ENCODE measurements at regions not wholly inside any gene's neighbourhood (a gene's known extent, or its start where the extent isn't known, plus 50 kb on each side); places are given as distances from the start of the nearest gene placed in this dataset.

GRCh38 chr10:33773886-33774480 is 439.5 kb upstream of the NRP1 start:
- no peak overlapping the region for H3K9ac ChIP-seq (ENCODE audit: low read length)
- H3K4me2 ChIP-seq (replicated peaks; ENCODE audit: low read depth, low read length, poor library complexity, severe bottlenecking) = no peak overlapping the region
- intact Hi-C loops (cut with micrococcal nuclease) = no loop called here
- H3K9me3 ChIP-seq (ENCODE audit: control extremely low read depth in 1 of 3, control insufficient read depth in 2 of 3, insufficient read depth in 1 of 3, low read length in 2 of 3) = peaks cover 0 to 12% (median 0%) of the 10 kb centered on the region in 3 donors
- ATAC-seq (ENCODE audit: low read depth) (no peak), DNase-seq (no peak)
- no peak overlapping the region for H3K4me3 Mint-ChIP-seq
- H3K4me3 ChIP-seq (ENCODE audit: control extremely low read depth in 1 of 5, extremely low read depth in 1 of 5, insufficient read depth in 1 of 5, low read depth in 2 of 5, low read length in 4 of 5) = no peak overlapping the region
- H3K4me1 ChIP-seq (ENCODE audit: control insufficient read depth in 2 of 2, insufficient read depth in 2 of 2, low read length in 2 of 2) = no peaks in the 10 kb centered on the region
- POLR2A ChIA-PET = no interaction called here
- no peak overlapping the region for H2AFZ ChIP-seq (ENCODE audit: insufficient read depth, low read depth, low read length, poor library complexity, severe bottlenecking)
- no peak overlapping the region for H3K27ac Mint-ChIP-seq
- peaks cover 2% of the 10 kb centered on the region for H3K4me1 Mint-ChIP-seq
- WGBS (ENCODE audit: insufficient coverage) = 91% methylated on average over 19 of the region's 21 CpGs
- TF ChIP-seq CTCF (IDR thresholded peaks at IDR 0.05) (no peak), EZH2 (IDR thresholded peaks at IDR 0.05; ENCODE audit: borderline replicate concordance, insufficient read depth, low read depth, low read length, poor library complexity, severe bottlenecking) (no peak)
- no peaks in the 10 kb centered on the region for H3K27me3 ChIP-seq (replicated peaks in 1 of 4; ENCODE audit: control extremely low read depth in 1 of 4, control insufficient read depth in 3 of 4, insufficient read depth in 4 of 4, low read length in 3 of 4)
- H3K27ac ChIP-seq (ENCODE audit: low read length in 2 of 2) = no peak overlapping the region
- no peaks in the 10 kb centered on the region for H3K9me3 Mint-ChIP-seq (ENCODE audit: insufficient read depth)
- no peaks in the 10 kb centered on the region for H3K27me3 Mint-ChIP-seq
- H4K20me1 ChIP-seq (ENCODE audit: control insufficient read depth, insufficient read depth, low read length, poor library complexity, severe bottlenecking) = no peaks in the 10 kb centered on the region
- H3K36me3 ChIP-seq (replicated peaks in 1 of 2; ENCODE audit: control extremely low read depth in 1 of 2, control insufficient read depth in 1 of 2, extremely low read depth in 1 of 2, insufficient read depth in 2 of 2, low read length in 1 of 2) = no peaks in the 10 kb centered on the region
- H3K79me2 ChIP-seq (ENCODE audit: control insufficient read depth, insufficient read depth, low read length) = no peaks in the 10 kb centered on the region
- CTCF ChIA-PET = no interaction called here

GRCh38 chr10:33773253-33773573 is 438.7 kb upstream of the NRP1 start:
- Histone ChIP-seq H3K27me3 (replicated peaks in 1 of 4; ENCODE audit: control extremely low read depth in 1 of 4, control insufficient read depth in 3 of 4, insufficient read depth in 4 of 4, low read length in 3 of 4) (no peaks in the 10 kb centered on the region), H3K79me2 (ENCODE audit: control insufficient read depth, insufficient read depth, low read length) (no peaks in the 10 kb centered on the region), H3K36me3 (replicated peaks in 1 of 2; ENCODE audit: control extremely low read depth in 1 of 2, control insufficient read depth in 1 of 2, extremely low read depth in 1 of 2, insufficient read depth in 2 of 2, low read length in 1 of 2) (no peaks in the 10 kb centered on the region), H3K9me3 (ENCODE audit: control extremely low read depth in 1 of 3, control insufficient read depth in 2 of 3, insufficient read depth in 1 of 3, low read length in 2 of 3) (peaks cover 0 to 12% (median 0%) of the 10 kb centered on the region in 3 donors), H3K9ac (ENCODE audit: low read length) (no peak overlapping the region), H3K4me3 (ENCODE audit: control extremely low read depth in 1 of 5, extremely low read depth in 1 of 5, insufficient read depth in 1 of 5, low read depth in 2 of 5, low read length in 4 of 5) (no peak overlapping the region), H4K20me1 (ENCODE audit: control insufficient read depth, insufficient read depth, low read length, poor library complexity, severe bottlenecking) (no peaks in the 10 kb centered on the region), H3K4me1 (ENCODE audit: control insufficient read depth in 2 of 2, insufficient read depth in 2 of 2, low read length in 2 of 2) (no peaks in the 10 kb centered on the region), H3K27ac (ENCODE audit: low read length in 2 of 2) (no peak overlapping the region), H2AFZ (ENCODE audit: insufficient read depth, low read depth, low read length, poor library complexity, severe bottlenecking) (peak overlapping the region; percentile 18), H3K4me2 (replicated peaks; ENCODE audit: low read depth, low read length, poor library complexity, severe bottlenecking) (no peak overlapping the region)
- Mint-ChIP-seq H3K27me3 (no peaks in the 10 kb centered on the region), H3K4me1 (peaks cover 2% of the 10 kb centered on the region), H3K27ac (no peak overlapping the region), H3K9me3 (ENCODE audit: insufficient read depth) (no peaks in the 10 kb centered on the region), H3K4me3 (no peak overlapping the region)
- WGBS (ENCODE audit: insufficient coverage) = no CpG with 5 or more reads among the region's 4 CpGs
- intact Hi-C loops (cut with micrococcal nuclease) = no loop called here
- ATAC-seq (ENCODE audit: low read depth) (no peak), DNase-seq (no peak)
- TF ChIP-seq EZH2 (IDR thresholded peaks at IDR 0.05; ENCODE audit: borderline replicate concordance, insufficient read depth, low read depth, low read length, poor library complexity, severe bottlenecking) (no peak), CTCF (IDR thresholded peaks at IDR 0.05) (no peak)
- POLR2A ChIA-PET = no interaction called here
- CTCF ChIA-PET = no interaction called here

Data from B cell (primary cell).